Endothelial cell of umbilical vein (primary cell): ENCODE measurements at regions not wholly inside any gene's neighbourhood (a gene's known extent, or its start where the extent isn't known, plus 50 kb on each side); places are given as distances from the start of the nearest gene placed in this dataset.

ENCODE experiments used
- BruUV-seq: library from RNA; stranded (reverse); fragments of 400-500 nt; replicated peaks from 2 replicates; lab custom pipeline; 2021; lab: Mats Ljungman, UMichigan
- CTCF ChIA-PET: fragments of 300-600, 350-600 bp; sonication (Branson Sonifier 250); formaldehyde crosslinking; loops from one replicate; lab custom pipeline; 2021; ENCODE audit warnings: antibody characterized with exemption, inconsistent platforms; lab: Charles Lee
- POLR2A ChIA-PET: fragments of 300-600, 350-600 bp; sonication (Branson Sonifier 250); formaldehyde crosslinking; loops from one replicate; lab custom pipeline; 2021; ENCODE audit warnings: antibody characterized with exemption, inconsistent platforms; lab: Charles Lee
- DNase-seq: peaks from one replicate; pipeline ENCODE4 v3.0.0-alpha.2; 2011; ENCODE audit warnings: low read depth, low spot score
- FAIRE-seq: peaks from 2 replicates; lab custom pipeline; 2011; peaks lifted over from hg19 to GRCh38; lab: Jason Lieb, UNC
- H2AFZ ChIP-seq: 2 replicates; pipeline ENCODE4 v1.6.0; 2012; ENCODE audit warnings: low read depth, low read length, control low read depth, inconsistent platforms
- H3K27ac ChIP-seq: 2 replicates; pipeline ENCODE4 v1.5.1; 2011; ENCODE audit warnings: low read depth, mild to moderate bottlenecking, control low read depth, low read length, moderate library complexity; ENCODE audit not compliant: insufficient read depth
- H3K27me3 ChIP-seq, 2 experiments: 2 replicates each; pipeline versions ENCODE4 v1.6.0 to v1.6.1; 2011; ENCODE audit warnings: low read length in 2 of 2, mixed read lengths in 1 of 2; ENCODE audit not compliant: control insufficient read depth in 2 of 2, insufficient read depth in 2 of 2
- H3K36me3 ChIP-seq, 2 experiments: 2 replicates in 1 of 2; 3 replicates in 1 of 2; pipeline ENCODE4 v1.5.1; 2011; ENCODE audit warnings: low read length in 2 of 2, mild to moderate bottlenecking in 1 of 2, moderate library complexity in 1 of 2; ENCODE audit not compliant: control insufficient read depth in 2 of 2, insufficient read depth in 2 of 2; ENCODE audit errors: extremely low read depth in 1 of 2
- H3K4me1 ChIP-seq: 3 replicates; pipeline ENCODE4 v1.5.1; 2011; ENCODE audit warnings: mild to moderate bottlenecking, low read length; ENCODE audit not compliant: control insufficient read depth, insufficient read depth; ENCODE audit errors: extremely low read depth
- H3K4me2 ChIP-seq: 2 replicates; pipeline ENCODE4 v1.6.1; 2011; ENCODE audit warnings: low read length, control low read depth, mixed read lengths; ENCODE audit not compliant: insufficient read depth
- H3K4me3 ChIP-seq, 3 experiments: fragments of 200-600 bp in 1 of 3; sonication (generic), shearing (Covaris generic) in 1 of 3; replicated peaks in 1 of 3; 2 replicates each; pipeline ENCODE4 v1.5.1; 2011 to 2016; ENCODE audit warnings: control low read depth in 3 of 3, low read length in 3 of 3, mild to moderate bottlenecking in 2 of 3, inconsistent platforms in 1 of 3, low read depth in 1 of 3, moderate library complexity in 1 of 3; ENCODE audit not compliant: insufficient read depth in 1 of 3
- H3K79me2 ChIP-seq: 2 replicates; pipeline ENCODE4 v1.6.0; 2012; ENCODE audit warnings: low read length, inconsistent platforms; ENCODE audit not compliant: control insufficient read depth, insufficient read depth
- H3K9ac ChIP-seq: replicated peaks from 2 replicates; pipeline ENCODE3; 2011; ENCODE audit warnings: low read length, control low read depth; ENCODE audit not compliant: insufficient read depth; ENCODE audit errors: extremely low read depth
- H3K9me1 ChIP-seq: replicated peaks from 3 replicates; pipeline ENCODE4 v1.6.0; 2011; ENCODE audit warnings: mild to moderate bottlenecking, low read length; ENCODE audit not compliant: control insufficient read depth, insufficient read depth; ENCODE audit errors: extremely low read depth
- H3K9me3 ChIP-seq: replicated peaks from 2 replicates; pipeline ENCODE4 v1.5.1; 2012; ENCODE audit warnings: low read length, inconsistent platforms; ENCODE audit not compliant: control insufficient read depth, insufficient read depth
- H4K20me1 ChIP-seq: replicated peaks from 2 replicates; pipeline ENCODE3; 2011; ENCODE audit warnings: mild to moderate bottlenecking, low read length; ENCODE audit not compliant: control insufficient read depth, insufficient read depth; ENCODE audit errors: extremely low read depth
- EZH2 ChIP-seq: IDR thresholded peaks from 2 replicates; pipeline ENCODE4 v1.6.1; 2012; ENCODE audit warnings: borderline replicate concordance, low read depth, mild to moderate bottlenecking, moderate library complexity, low read length, inconsistent platforms; ENCODE audit not compliant: severe bottlenecking
- FOS ChIP-seq: IDR thresholded peaks from 2 replicates; pipeline ENCODE4 v1.6.1; 2011; ENCODE audit warnings: mild to moderate bottlenecking, low read length, moderate library complexity, borderline replicate concordance; ENCODE audit not compliant: insufficient read depth
- GATA2 ChIP-seq: IDR thresholded peaks from 2 replicates; pipeline ENCODE4 v1.7.0; 2011; ENCODE audit warnings: low read depth, mild to moderate bottlenecking, moderate library complexity, mixed read lengths, low read length; ENCODE audit not compliant: insufficient read length, insufficient read depth
- JUN ChIP-seq: IDR thresholded peaks from 2 replicates; pipeline ENCODE4 v1.6.1; 2011; ENCODE audit warnings: borderline replicate concordance, low read depth; ENCODE audit not compliant: insufficient read length, insufficient read depth
- MAX ChIP-seq: IDR thresholded peaks from 2 replicates; pipeline ENCODE4 v1.6.1; 2011; ENCODE audit not compliant: insufficient read depth, insufficient read length
- MYC ChIP-seq: IDR thresholded peaks from one replicate; pipeline ENCODE4 v1.6.1; 2011; ENCODE audit warnings: mild to moderate bottlenecking, low read depth, low read length
- POLR2A ChIP-seq: IDR thresholded peaks from 2 replicates; pipeline ENCODE4 v1.6.1; 2012; ENCODE audit warnings: low read depth, mild to moderate bottlenecking, control low read depth, low read length
- POLR2AphosphoS5 ChIP-seq: IDR thresholded peaks from 2 replicates; pipeline ENCODE4 v1.6.1; 2012; ENCODE audit warnings: low read depth, mild to moderate bottlenecking, control low read depth, low read length, moderate library complexity; ENCODE audit not compliant: insufficient read depth
- dilution Hi-C: fragments of 300-500 bp; cut with MboI; formaldehyde crosslinking; loops from one replicate; pipeline ENCODE4 v1.15.0; 2019; ENCODE audit warnings: low sequenced_read_pairs; ENCODE audit not compliant: extremely low pct_ligation_motif_present
- intact Hi-C: fragments of 100-400 bp; cut with micrococcal nuclease; formaldehyde crosslinking; loops from one replicate; pipeline ENCODE4 v1.10.0; 2022
- TF ChIP-seq, protein P1 (sequence below), 2 donors: IDR thresholded peaks; 1 replicate in 1 of 2; 2 replicates in 1 of 2; pipeline ENCODE4 v1.5.1; 2011; ENCODE audit warnings: low read length in 2 of 2, mild to moderate bottlenecking in 2 of 2, moderate library complexity in 2 of 2, control low read depth in 1 of 2, inconsistent platforms in 1 of 2, low read depth in 1 of 2; ENCODE audit not compliant: insufficient read depth in 1 of 2; ENCODE audit errors: extremely low read depth in 1 of 2

DNA sequence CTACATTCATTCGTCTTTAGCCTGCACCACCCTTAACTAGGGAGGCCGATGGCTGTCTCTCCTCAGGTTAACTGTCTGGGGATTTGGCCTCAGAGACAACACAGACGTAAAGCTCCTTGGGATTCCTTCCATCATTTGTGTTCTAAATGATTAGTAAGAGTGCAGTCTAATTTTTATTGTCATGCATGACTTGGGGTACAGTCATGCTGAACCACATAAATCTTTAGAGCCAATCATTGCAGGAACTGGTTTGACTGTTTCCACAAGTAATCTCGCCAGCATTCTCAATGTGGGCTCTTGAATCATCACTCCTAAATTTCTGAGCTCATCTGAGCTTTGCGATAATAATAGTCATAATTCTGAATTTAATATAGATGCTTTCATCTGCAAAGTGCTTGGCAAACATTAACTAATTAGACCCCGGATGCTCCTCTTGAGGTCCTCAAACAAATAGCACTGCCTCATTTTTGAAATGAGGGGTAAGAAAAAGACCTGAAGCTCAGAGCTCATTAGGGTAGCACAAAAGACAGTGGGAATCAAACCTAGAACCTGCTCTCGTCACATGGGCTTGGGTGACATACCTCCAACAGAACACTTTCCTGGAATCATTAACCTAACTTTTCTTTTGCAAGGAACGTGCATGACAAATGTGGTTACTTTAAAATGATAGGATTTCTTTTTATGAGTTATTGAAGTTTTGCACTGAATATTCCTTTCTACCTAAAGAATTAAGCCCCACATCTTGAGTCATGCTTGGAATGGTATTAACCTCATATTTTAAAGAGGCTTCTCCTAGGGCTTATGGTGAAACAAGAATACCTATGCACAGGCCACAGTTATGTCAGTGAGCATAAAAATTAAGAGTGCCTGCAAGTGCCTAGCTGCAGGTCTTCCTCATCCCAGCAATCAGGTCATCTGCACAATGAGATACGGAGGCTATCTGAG, 118.9 kb upstream of the NRP1 start:
- H3K79me2 ChIP-seq: no peaks in the 10 kb centered on the region
- POLR2A ChIA-PET: no interaction called here
- intact Hi-C loops: no loop called here
- dilution Hi-C loops: no loop called here
- H3K9me1 ChIP-seq: no peaks in the 10 kb centered on the region
- no peaks in the 10 kb centered on the region for H3K4me1 ChIP-seq
- no peaks in the 10 kb centered on the region for H3K27me3 ChIP-seq
- H4K20me1 ChIP-seq: no peaks in the 10 kb centered on the region
- DNase-seq: no peak
- H3K9ac ChIP-seq: no peak overlapping the region
- BruUV-seq: no TSS peak
- CTCF ChIA-PET: interaction anchor here (1.0 kb wide), 1 partner anchor 12 kb away, joined by 4 read pairs; no protein-coding TSS in a partner anchor
- no peak overlapping the region for H3K4me2 ChIP-seq
- no peak overlapping the region for H3K4me3 ChIP-seq
- no peak overlapping the region for H2AFZ ChIP-seq
- no peak for TF ChIP-seq GATA2
- TF ChIP-seq JUN: no peak
- H3K27ac ChIP-seq: no peak overlapping the region
- no peaks in the 10 kb centered on the region for H3K9me3 ChIP-seq
- no peak for FAIRE-seq
- H3K36me3 ChIP-seq: no peaks in the 10 kb centered on the region

GRCh38 chr10:33448421-33449140, 114.1 kb upstream of the NRP1 start:
- Histone ChIP-seq H3K27me3 (no peaks in the 10 kb centered on the region), H3K4me1 (no peaks in the 10 kb centered on the region), H3K79me2 (no peaks in the 10 kb centered on the region), H4K20me1 (no peaks in the 10 kb centered on the region), H3K9ac (no peak overlapping the region), H3K27ac (no peak overlapping the region), H2AFZ (no peak overlapping the region), H3K4me2 (no peak overlapping the region), H3K36me3 (no peaks in the 10 kb centered on the region), H3K9me1 (no peaks in the 10 kb centered on the region), H3K9me3 (no peaks in the 10 kb centered on the region), H3K4me3 (no peak overlapping the region)
- no TSS peak for BruUV-seq
- ChIA-PET POLR2A (no interaction called here), CTCF (interaction anchor here (0.7 kb wide), 1 partner anchor 175 kb away, joined by 3 read pairs; no protein-coding TSS in a partner anchor)
- FAIRE-seq: no peak
- dilution Hi-C loops (no loop called here), intact Hi-C loops (no loop called here)
- TF ChIP-seq GATA2 (no peak), MYC (no peak), FOS (no peak), MAX (no peak), POLR2A (no peak), POLR2AphosphoS5 (no peak), JUN (no peak), EZH2 (no peak)
- TF ChIP-seq, protein P1, sequence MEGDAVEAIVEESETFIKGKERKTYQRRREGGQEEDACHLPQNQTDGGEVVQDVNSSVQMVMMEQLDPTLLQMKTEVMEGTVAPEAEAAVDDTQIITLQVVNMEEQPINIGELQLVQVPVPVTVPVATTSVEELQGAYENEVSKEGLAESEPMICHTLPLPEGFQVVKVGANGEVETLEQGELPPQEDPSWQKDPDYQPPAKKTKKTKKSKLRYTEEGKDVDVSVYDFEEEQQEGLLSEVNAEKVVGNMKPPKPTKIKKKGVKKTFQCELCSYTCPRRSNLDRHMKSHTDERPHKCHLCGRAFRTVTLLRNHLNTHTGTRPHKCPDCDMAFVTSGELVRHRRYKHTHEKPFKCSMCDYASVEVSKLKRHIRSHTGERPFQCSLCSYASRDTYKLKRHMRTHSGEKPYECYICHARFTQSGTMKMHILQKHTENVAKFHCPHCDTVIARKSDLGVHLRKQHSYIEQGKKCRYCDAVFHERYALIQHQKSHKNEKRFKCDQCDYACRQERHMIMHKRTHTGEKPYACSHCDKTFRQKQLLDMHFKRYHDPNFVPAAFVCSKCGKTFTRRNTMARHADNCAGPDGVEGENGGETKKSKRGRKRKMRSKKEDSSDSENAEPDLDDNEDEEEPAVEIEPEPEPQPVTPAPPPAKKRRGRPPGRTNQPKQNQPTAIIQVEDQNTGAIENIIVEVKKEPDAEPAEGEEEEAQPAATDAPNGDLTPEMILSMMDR (IDR thresholded peaks at IDR 0.05; ENCODE audit: extremely low read depth in 1 of 2, insufficient read depth in 1 of 2, low read depth in 1 of 2, low read length in 2 of 2): no peak
- no peak for DNase-seq
